ENCODE measurements at regions not wholly inside any gene's neighbourhood (a gene's known extent, or its start where the extent isn't known, plus 50 kb on each side); places are given as distances from the start of the nearest gene placed in this dataset.

DNA sequence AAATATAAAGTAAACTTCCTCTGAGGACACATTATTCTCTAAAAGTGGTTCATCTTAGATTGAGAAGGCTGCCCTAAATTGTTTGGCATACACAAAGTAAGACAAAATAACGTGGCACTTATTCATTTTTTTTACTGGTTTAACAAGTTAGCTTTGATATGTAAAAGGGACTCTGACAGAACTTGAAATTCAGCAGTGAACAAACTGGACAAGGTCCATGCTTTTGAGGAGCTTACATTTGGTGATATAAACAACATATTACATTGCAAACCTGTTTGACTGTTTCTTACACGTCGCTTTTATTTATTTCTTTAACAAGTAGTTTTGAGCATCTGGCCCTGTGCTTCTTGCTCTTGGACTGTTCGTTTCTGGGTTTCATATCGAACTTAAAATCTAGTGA is 253.1 kb upstream of the POM121L12 start:
- TF ChIP-seq, protein P1, sequence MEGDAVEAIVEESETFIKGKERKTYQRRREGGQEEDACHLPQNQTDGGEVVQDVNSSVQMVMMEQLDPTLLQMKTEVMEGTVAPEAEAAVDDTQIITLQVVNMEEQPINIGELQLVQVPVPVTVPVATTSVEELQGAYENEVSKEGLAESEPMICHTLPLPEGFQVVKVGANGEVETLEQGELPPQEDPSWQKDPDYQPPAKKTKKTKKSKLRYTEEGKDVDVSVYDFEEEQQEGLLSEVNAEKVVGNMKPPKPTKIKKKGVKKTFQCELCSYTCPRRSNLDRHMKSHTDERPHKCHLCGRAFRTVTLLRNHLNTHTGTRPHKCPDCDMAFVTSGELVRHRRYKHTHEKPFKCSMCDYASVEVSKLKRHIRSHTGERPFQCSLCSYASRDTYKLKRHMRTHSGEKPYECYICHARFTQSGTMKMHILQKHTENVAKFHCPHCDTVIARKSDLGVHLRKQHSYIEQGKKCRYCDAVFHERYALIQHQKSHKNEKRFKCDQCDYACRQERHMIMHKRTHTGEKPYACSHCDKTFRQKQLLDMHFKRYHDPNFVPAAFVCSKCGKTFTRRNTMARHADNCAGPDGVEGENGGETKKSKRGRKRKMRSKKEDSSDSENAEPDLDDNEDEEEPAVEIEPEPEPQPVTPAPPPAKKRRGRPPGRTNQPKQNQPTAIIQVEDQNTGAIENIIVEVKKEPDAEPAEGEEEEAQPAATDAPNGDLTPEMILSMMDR (IDR thresholded peaks at IDR 0.05), result no peak
- TF ChIP-seq POLR2A (IDR thresholded peaks at IDR 0.05) (no peak), POLR2AphosphoS5 (IDR thresholded peaks at IDR 0.05) (no peak), EP300 (IDR thresholded peaks at IDR 0.05; ENCODE audit: low read depth) (no peak)
